Coronary artery (tissue), 2 donors: ENCODE measurements at regions not wholly inside any gene's neighbourhood (a gene's known extent, or its start where the extent isn't known, plus 50 kb on each side); places are given as distances from the start of the nearest gene placed in this dataset.

ENCODE experiments used
- DNase-seq: peaks from one replicate; pipeline ENCODE4 v3.0.0-alpha.2; 2017; ENCODE audit warnings: low spot score
- H3K27ac ChIP-seq, 2 donors: fragments of 200-600 bp; sonication (generic); one replicate each; pipeline ENCODE4 v1.5.1; 2016 to 2019
- H3K4me3 ChIP-seq: fragments of 200-600 bp; sonication (generic); 2 replicates; pipeline ENCODE4 v1.5.1; 2016; ENCODE audit warnings: mild to moderate bottlenecking, moderate library complexity
- TF ChIP-seq, protein P1 (sequence below): fragments of 200-600 bp; sonication (generic); IDR thresholded peaks from one replicate; pipeline ENCODE4 v1.5.1; 2019; ENCODE audit warnings: antibody characterized with exemption

DNA sequence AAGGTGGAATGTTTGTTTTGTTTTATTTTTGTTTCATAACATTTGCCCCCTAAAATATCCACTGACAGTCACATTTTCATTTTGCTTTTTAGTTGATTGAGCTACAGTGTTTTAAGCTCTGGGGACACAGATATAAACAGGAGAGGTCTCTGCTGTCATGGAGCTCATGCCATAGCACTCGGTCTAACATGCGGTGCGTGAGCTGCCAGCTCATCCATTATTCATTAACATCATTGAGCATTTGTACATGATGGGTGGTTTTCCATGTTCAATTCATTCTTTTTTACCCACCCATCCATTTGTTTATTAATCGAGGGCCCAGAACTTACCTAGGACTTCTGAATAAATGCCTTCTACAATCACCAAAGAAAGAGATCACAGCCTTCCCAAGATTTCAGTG is 150.1 kb upstream of the SFRP2 start:
- TF ChIP-seq, protein P1, sequence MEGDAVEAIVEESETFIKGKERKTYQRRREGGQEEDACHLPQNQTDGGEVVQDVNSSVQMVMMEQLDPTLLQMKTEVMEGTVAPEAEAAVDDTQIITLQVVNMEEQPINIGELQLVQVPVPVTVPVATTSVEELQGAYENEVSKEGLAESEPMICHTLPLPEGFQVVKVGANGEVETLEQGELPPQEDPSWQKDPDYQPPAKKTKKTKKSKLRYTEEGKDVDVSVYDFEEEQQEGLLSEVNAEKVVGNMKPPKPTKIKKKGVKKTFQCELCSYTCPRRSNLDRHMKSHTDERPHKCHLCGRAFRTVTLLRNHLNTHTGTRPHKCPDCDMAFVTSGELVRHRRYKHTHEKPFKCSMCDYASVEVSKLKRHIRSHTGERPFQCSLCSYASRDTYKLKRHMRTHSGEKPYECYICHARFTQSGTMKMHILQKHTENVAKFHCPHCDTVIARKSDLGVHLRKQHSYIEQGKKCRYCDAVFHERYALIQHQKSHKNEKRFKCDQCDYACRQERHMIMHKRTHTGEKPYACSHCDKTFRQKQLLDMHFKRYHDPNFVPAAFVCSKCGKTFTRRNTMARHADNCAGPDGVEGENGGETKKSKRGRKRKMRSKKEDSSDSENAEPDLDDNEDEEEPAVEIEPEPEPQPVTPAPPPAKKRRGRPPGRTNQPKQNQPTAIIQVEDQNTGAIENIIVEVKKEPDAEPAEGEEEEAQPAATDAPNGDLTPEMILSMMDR = no peak
- Histone ChIP-seq H3K4me3 (no peak overlapping the region), H3K27ac (no peak overlapping the region)
- DNase-seq = no peak

DNA sequence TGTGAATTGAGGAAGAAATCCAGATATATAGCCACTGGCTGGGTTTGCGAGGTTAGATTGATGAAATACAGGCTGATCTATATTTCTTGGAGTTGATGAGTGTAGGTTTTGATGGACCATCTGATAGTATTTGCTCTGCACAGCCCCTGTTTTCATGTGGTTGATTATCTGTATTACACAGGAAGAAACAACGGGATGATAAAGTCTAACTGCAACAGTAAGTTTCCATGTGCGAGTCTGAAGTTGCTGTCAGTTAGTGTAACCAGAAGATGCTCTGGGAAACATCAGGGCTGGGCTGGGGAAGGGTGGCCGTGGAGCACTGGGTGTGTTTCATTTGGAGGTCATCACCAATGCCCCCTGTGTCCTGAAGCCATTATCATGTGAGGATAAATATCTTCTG is 148.4 kb upstream of the SFRP2 start:
- Histone ChIP-seq H3K27ac (no peak overlapping the region), H3K4me3 (no peak overlapping the region)
- TF ChIP-seq, protein P1 = no peak
- DNase-seq = no peak

DNA sequence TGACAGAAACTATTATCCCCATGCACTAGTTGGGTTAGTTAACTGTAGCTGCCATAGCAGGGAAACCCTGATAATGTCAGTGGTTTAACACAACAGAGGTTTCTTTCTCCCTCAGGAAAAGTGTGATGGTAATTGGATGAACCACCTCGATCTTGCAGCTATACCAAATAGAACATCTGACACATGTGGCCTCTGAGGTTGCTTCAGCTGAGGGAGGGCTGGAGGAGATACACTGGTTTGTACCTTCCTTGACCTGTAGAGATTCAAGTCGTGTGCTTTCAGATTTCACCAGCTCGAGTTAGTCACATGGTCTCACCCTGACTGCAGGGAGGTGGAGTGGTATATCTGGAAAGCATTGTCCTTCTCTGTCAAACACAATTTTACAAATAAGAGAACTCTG is 147.2 kb upstream of the SFRP2 start:
- no peak overlapping the region for H3K27ac ChIP-seq

DNA sequence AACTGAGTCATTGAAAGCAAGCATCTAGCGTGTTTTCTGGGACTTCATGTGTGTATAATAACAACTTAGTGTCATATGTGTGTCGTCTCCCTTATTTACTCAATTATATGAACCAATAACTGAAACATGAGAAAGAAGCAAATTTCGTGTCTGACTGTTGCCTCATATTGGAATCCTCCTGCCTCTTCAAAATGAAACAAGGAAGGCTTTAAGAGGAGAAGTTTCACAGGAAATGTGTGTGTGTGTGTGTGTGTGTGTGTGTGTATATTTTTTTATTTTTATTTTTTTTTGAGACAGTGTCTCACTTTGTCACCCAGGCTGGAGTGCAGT is 145.8 kb upstream of the SFRP2 start:
- TF ChIP-seq, protein P1 = no peak
- DNase-seq = no peak
- H3K4me3 ChIP-seq = no peak overlapping the region
- peak overlapping the region in 1 of 2 donors; percentile 73 for H3K27ac ChIP-seq

More for the DNA sequence above, 147.2 kb upstream of the SFRP2 start:
- TF ChIP-seq, protein P1 = no peak
- DNase-seq = no peak
- no peak overlapping the region for H3K4me3 ChIP-seq

DNA sequence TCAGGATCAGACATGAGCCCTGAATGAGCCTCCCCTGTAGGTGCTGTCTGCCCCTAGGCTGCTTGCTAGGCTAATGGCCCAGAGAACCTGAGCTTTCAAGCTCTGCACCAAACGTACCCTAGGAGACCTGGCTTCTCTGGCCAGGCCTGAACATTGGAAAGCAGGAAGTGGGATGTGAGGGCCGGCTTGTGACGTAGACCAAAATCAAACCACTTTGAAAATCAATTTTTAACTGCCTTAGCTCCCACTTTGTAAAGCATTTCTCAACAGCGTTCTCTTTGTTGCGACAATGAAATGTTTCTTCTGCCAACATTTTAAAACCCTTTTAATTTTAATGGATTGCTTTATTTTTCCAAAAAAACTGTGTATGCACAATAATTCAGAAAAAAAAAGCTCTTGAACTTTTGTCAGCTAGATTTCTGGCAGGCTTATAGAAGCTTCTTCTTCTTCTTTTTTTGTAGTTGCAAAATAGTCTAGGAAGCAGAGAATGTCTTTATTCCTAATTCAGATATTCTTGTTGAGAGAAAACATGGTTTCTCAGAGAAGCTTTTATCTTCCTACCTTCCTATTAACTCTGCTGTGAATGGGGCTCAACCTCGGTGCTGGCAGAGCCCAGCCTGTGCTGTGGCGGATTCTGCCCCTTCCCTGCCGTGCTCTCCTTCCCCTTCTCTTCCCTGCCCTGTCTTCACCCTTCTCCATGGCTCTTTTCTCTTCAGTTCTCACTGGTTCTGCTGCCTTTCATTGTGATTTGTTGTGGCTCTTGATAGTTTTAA is 145.2 kb upstream of the SFRP2 start:
- no peak for DNase-seq
- H3K4me3 ChIP-seq = no peak overlapping the region
- peak overlapping the region in 1 of 2 donors; percentile 75 for H3K27ac ChIP-seq

DNA sequence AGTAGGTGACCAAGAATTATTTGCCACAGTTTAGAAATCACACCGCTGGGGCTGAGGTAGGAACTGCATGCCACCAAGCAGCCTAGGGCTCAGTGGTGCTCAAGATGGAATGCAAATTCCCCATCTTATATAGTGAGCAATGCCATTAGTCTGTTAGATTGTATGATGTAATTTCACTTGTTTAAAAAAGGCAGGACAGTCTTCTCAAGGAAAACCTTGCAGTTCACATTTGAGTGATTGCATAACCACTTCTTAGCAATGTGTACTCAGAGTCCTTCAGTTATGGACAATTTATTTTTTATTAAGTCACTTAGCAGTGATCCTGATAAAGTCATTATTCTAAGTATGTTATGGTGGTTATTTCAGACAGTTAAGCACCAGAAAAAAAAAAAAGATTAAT is 142.9 kb upstream of the SFRP2 start:
- Histone ChIP-seq H3K4me3 (no peak overlapping the region), H3K27ac (no peak overlapping the region)
- DNase-seq = no peak
- TF ChIP-seq, protein P1 = no peak

More for the DNA sequence above, 145.2 kb upstream of the SFRP2 start:
- TF ChIP-seq, protein P1 = no peak

DNA sequence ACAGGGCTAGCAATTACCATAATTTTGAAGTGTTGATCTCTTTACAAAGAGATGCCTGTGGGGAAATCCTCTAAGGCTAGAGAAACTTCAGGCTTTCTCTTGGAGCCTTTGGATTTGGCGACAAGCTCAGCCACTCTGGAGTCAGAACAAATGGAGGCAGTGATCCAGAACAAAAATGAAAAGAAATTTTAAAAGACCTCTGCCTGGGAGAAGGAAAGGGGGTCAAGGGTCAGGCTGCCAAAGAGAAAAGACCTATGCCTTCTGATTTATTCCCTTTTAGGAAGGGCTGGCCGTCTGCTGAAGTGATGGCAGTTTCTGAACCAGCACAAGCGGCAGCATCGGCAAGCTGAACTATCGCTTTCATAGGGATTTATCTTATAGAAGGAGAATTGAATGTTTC is 140.8 kb upstream of the SFRP2 start:
- TF ChIP-seq, protein P1 = no peak
- H3K27ac ChIP-seq = peak overlapping the region in 1 of 2 donors; percentile 36
- no peak overlapping the region for H3K4me3 ChIP-seq
- DNase-seq = no peak
